GM12891 (cell line): ENCODE measurements at regions not wholly inside any gene's neighbourhood (a gene's known extent, or its start where the extent isn't known, plus 50 kb on each side); places are given as distances from the start of the nearest gene placed in this dataset.

Source experiments
- PAX5 ChIP-seq: IDR thresholded peaks from 2 replicates; pipeline ENCODE4 v1.6.1; 2011; ENCODE audit warnings: low read length, moderate library complexity, mild to moderate bottlenecking; ENCODE audit not compliant: insufficient read depth, severe bottlenecking
- POLR2A ChIP-seq: IDR thresholded peaks from 2 replicates; pipeline ENCODE4 v1.6.1; 2011; ENCODE audit warnings: low read depth, low read length, control low read depth
- POLR2AphosphoS5 ChIP-seq: IDR thresholded peaks from 2 replicates; pipeline ENCODE4 v1.6.1; 2011; ENCODE audit warnings: low read depth, low read length, control low read depth
- SPI1 ChIP-seq: IDR thresholded peaks from 2 replicates; pipeline ENCODE4 v1.6.1; 2011; ENCODE audit warnings: low read depth, low read length, control low read depth
- TAF1 ChIP-seq: IDR thresholded peaks from 2 replicates; pipeline ENCODE4 v1.6.1; 2011; ENCODE audit warnings: low read depth, low read length, control low read depth

DNA sequence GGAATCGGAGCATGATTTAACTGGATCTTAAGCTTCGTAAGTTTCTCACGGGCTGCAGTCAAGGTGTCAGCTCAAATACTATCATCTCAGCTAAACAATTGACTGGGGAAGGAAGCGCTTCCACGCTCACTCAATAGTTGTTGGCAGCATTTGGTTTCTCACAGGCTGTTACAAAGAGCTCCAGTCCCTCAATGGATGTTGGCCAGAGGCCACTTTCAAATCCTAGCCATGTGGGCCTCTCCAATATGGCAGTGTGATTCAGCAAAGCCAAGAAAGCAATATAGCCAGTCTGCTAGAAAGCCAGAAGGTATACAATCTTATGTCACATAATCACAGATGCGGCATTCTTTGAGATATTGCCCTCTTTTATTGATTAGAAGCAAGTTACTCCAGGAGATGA is 98.3 kb upstream of the PHACTR1 start:
- no peak for TF ChIP-seq TAF1
- no peak for TF ChIP-seq SPI1
- no peak for TF ChIP-seq POLR2A
- no peak for TF ChIP-seq POLR2AphosphoS5
- no peak for TF ChIP-seq PAX5
